ENCODE measurements at regions not wholly inside any gene's neighbourhood (a gene's known extent, or its start where the extent isn't known, plus 50 kb on each side); places are given as distances from the start of the nearest gene placed in this dataset.

DNA sequence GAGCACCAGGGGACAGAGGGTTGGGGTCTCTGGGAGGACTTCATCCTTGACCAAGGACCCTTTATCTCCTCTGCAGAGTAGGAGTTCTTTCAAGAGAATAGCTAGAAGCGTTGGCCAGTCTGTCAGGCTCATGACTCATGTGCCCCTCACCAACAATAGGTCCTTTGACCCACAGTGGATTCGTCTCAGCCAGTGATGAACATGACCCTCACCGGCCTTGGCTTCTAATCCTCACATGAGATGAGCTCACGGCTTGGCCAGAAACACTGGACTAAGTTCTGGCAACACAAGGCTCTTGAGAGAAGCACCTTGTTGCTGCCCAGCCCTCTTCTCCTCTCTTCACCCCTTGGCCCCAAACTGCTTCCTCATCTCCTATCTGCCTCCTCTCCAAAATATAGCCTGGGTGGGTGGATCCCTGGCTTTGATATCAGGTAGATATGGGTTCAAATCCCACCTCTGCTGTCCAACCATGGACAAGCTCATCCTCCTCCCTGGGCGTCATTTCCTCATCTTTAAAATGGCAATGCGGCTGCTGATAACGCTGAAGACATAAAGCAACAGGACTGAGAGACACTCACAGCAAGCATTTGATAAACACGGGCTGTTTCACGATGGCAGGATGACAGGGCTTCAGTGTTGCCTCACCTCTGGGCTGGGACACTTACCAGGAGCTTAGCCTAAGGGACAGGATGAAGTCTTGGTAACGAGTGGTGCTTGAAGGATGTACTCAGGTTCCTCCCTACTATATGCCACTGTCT, 446.7 kb upstream of the PROK2 start:
- no peak overlapping the region for H3K9ac ChIP-seq (ENCODE audit: low read depth, low read length)
- no peak overlapping the region for H3K4me3 ChIP-seq (ENCODE audit: low read length)
- no peaks in the 10 kb centered on the region for H3K27me3 ChIP-seq (ENCODE audit: insufficient read depth, low read length)
- H3K36me3 ChIP-seq (ENCODE audit: insufficient read depth, low read depth, low read length), result no peaks in the 10 kb centered on the region
- H3K4me1 ChIP-seq (ENCODE audit: insufficient read depth, low read length), result no peaks in the 10 kb centered on the region
- no peaks in the 10 kb centered on the region for H3K9me3 ChIP-seq (ENCODE audit: insufficient read depth, low read depth, low read length)
- no peak overlapping the region for H3K27ac ChIP-seq (ENCODE audit: low read length)

DNA sequence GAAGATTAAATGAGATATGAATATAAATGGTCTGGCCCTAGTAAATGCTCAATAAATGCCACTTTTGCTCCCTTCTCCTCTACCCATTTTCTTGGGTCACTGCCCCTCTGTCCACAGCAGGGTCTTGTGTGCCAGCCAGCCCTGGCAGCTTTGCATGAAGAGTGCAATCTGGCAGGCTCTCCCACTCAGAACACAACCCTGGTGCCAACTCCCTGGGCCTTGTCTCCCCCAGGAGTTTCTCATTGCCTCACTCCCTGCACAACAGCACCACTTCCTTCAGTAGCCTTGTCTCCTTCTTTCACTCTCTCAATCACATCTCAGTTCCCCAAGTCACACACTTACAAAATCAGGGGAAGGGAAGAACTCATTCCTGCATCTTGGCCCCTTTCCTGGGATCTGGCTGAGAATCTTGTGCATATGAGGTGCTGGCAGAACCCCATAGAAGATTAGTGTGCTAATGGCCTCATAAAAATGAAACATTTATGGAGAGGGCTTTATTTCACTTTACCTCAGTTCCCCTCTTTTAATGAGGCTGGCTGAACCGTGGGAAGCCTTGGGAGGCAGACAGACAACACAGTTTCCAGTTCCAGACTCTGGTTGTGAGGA, 445.9 kb upstream of the PROK2 start:
- Histone ChIP-seq H3K36me3 (ENCODE audit: insufficient read depth, low read depth, low read length) (no peaks in the 10 kb centered on the region), H3K4me3 (ENCODE audit: low read length) (no peak overlapping the region), H3K27ac (ENCODE audit: low read length) (no peak overlapping the region), H3K4me1 (ENCODE audit: insufficient read depth, low read length) (no peaks in the 10 kb centered on the region), H3K9ac (ENCODE audit: low read depth, low read length) (no peak overlapping the region), H3K27me3 (ENCODE audit: insufficient read depth, low read length) (no peaks in the 10 kb centered on the region), H3K9me3 (ENCODE audit: insufficient read depth, low read depth, low read length) (peaks cover 7% of the 10 kb centered on the region; the same call in 1 of the 2 replicates)

DNA sequence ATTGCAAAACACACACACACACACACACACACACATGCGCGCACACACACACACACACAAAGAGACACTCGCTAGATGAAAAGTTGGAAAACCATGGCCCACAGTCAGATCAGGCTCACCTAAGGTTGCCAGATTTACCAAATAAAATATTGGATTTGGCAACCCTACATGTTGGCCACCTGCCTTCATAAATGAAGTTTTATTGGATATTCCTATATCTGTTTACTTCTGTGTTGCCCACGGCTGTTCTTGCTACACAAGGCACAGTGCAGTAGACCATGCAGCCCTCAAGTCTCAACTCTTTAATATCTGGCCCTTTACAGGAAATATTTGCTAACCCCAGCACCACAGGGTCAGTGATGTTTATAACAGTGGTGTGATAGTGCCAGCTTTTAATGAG, 445.0 kb upstream of the PROK2 start:
- Histone ChIP-seq H3K27ac (ENCODE audit: low read length) (no peak overlapping the region), H3K9ac (ENCODE audit: low read depth, low read length) (no peak overlapping the region), H3K36me3 (ENCODE audit: insufficient read depth, low read depth, low read length) (no peaks in the 10 kb centered on the region), H3K4me3 (ENCODE audit: low read length) (no peak overlapping the region), H3K27me3 (ENCODE audit: insufficient read depth, low read length) (no peaks in the 10 kb centered on the region), H3K9me3 (ENCODE audit: insufficient read depth, low read depth, low read length) (peaks cover 16% of the 10 kb centered on the region), H3K4me1 (ENCODE audit: insufficient read depth, low read length) (no peaks in the 10 kb centered on the region)

DNA sequence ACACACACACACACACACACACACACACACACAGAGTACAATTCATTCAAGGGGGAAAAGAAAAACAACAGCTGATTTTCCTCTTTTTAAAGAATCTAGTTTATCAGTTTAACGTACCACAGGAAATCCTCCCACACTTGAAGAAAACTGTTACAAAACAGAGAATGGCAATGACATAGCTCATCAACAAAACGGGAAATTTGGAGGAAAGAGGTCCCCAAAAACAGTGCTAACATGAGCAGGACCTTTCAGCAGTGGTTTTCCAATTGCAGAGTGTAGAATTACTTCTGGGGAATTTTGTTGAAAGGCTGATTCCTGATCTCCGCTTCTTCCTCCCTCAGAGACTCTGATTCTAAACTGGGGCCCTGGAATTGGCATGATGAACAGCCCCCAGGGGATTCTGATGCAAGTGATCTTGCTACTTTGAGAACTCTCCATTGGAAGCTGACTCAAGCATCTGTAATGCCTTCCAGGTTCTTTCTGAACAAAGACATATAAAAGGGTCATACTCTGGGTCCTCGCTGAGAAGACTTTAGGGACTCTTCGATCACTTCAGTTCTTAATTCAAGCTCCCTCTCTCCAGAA, 442.6 kb upstream of the PROK2 start:
- Histone ChIP-seq H3K27me3 (ENCODE audit: insufficient read depth, low read length) (no peaks in the 10 kb centered on the region), H3K36me3 (ENCODE audit: insufficient read depth, low read depth, low read length) (no peaks in the 10 kb centered on the region), H3K9me3 (ENCODE audit: insufficient read depth, low read depth, low read length) (peaks cover 31% of the 10 kb centered on the region), H3K27ac (ENCODE audit: low read length) (no peak overlapping the region), H3K4me3 (ENCODE audit: low read length) (no peak overlapping the region), H3K9ac (ENCODE audit: low read depth, low read length) (no peak overlapping the region), H3K4me1 (ENCODE audit: insufficient read depth, low read length) (no peaks in the 10 kb centered on the region)

DNA sequence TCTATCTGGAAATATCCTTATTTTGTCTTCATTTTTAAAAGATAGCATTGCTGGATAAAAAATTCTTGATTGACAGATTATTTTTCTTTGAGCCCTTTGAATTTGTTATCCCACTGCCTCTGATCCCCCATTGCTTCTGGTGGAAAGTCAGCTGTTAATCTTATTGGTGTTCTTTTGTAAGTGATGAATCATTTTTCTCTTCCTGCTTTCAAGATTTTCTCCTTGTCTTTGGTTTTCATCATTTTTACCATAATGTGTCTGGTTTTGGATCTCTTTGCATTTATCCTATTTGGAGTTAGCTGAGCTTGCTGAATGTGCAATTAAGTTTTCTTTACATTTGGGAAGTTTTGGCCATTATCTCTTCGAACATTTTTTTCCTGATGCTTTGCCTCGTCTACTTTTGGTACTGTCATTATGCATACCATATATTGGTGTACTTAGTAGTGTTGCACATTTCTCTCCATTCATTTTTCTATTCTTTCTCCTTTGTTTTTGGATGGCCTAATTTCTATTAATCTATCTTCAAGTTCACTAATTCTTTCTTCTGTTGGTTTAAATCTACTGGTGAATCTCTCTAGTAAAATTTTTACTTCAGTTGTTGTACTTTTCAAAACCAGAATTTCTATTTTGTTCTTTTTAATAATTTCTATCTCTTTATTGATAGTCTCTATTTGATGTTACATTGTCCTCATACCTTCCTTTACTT, 440.0 kb upstream of the PROK2 start:
- H3K4me3 ChIP-seq (ENCODE audit: low read length), result no peak overlapping the region
- no peaks in the 10 kb centered on the region for H3K4me1 ChIP-seq (ENCODE audit: insufficient read depth, low read length)
- H3K27ac ChIP-seq (ENCODE audit: low read length), result no peak overlapping the region
- H3K9me3 ChIP-seq (ENCODE audit: insufficient read depth, low read depth, low read length), result peaks cover 31% of the 10 kb centered on the region
- H3K9ac ChIP-seq (ENCODE audit: low read depth, low read length), result no peak overlapping the region
- H3K36me3 ChIP-seq (ENCODE audit: insufficient read depth, low read depth, low read length), result no peaks in the 10 kb centered on the region
- H3K27me3 ChIP-seq (ENCODE audit: insufficient read depth, low read length), result no peaks in the 10 kb centered on the region

DNA sequence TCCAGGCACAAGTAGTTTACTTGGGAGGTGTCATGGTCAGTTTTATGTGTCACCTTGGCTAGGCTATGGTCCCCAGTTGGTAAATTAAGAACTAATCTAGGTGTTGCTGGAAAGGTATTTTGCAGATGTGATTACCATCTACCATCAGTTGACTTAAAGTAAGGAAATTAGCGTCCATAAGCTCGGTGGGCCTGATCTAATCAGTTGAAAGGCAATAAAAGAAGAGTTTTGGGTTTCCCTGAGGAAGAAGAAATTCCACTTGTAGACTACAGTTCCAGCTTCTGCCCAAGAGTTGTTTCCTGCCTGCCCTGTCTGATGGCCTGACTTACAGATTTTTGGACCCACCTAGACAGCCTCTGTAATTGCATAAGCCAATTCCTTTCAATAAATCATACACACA, 438.7 kb upstream of the PROK2 start:
- Histone ChIP-seq H3K36me3 (ENCODE audit: insufficient read depth, low read depth, low read length) (no peaks in the 10 kb centered on the region), H3K9me3 (ENCODE audit: insufficient read depth, low read depth, low read length) (peaks cover 31% of the 10 kb centered on the region), H3K27me3 (ENCODE audit: insufficient read depth, low read length) (no peaks in the 10 kb centered on the region), H3K9ac (ENCODE audit: low read depth, low read length) (no peak overlapping the region), H3K4me3 (ENCODE audit: low read length) (no peak overlapping the region), H3K27ac (ENCODE audit: low read length) (no peak overlapping the region), H3K4me1 (ENCODE audit: insufficient read depth, low read length) (no peaks in the 10 kb centered on the region)

DNA sequence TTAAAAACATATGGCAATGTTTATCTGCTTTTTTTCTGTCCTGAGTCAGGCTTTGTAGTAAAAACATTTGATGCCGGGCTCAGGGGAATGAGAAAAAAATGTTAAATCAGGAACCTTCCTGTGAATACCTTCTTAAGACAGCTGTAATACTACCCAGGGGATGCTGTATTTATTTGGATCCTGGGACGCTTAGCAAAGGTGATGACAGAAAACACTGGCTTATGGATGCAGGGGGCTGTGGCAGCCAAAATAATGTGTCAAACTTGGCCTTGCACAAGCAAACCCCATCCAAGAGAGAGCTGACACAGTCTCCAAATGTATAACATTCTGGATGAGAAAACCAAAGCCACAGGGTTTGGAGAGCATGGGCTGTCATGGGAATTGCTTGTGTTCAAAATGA, 438.2 kb upstream of the PROK2 start:
- no peak overlapping the region for H3K27ac ChIP-seq (ENCODE audit: low read length)
- no peak overlapping the region for H3K9ac ChIP-seq (ENCODE audit: low read depth, low read length)
- no peak overlapping the region for H3K4me3 ChIP-seq (ENCODE audit: low read length)

DNA sequence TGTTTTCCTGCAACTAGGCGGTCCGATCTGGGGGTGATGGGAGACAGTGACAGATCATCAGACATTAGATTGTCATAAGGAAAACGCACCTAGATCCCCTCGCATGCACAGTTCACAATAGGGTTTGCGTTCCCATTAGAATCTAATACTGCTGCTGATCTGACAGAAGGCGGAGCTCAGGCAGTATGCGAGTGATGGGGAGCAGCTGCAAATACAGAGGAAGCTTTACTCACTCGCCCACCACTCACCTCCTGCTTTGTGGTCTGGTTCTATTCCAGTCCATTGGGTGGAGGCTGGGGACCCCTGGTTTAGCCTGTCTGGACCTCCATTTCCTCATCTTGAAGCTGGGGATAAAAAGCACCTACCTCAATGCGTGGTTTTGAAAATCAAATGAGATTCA, 437.5 kb upstream of the PROK2 start:
- Histone ChIP-seq H3K36me3 (ENCODE audit: insufficient read depth, low read depth, low read length) (no peaks in the 10 kb centered on the region), H3K27ac (ENCODE audit: low read length) (no peak overlapping the region), H3K9me3 (ENCODE audit: insufficient read depth, low read depth, low read length) (peaks cover 31% of the 10 kb centered on the region), H3K9ac (ENCODE audit: low read depth, low read length) (no peak overlapping the region), H3K27me3 (ENCODE audit: insufficient read depth, low read length) (no peaks in the 10 kb centered on the region), H3K4me3 (ENCODE audit: low read length) (no peak overlapping the region), H3K4me1 (ENCODE audit: insufficient read depth, low read length) (no peaks in the 10 kb centered on the region)

More for the DNA sequence above, 438.2 kb upstream of the PROK2 start:
- Histone ChIP-seq H3K9me3 (ENCODE audit: insufficient read depth, low read depth, low read length) (peaks cover 31% of the 10 kb centered on the region), H3K36me3 (ENCODE audit: insufficient read depth, low read depth, low read length) (no peaks in the 10 kb centered on the region), H3K27me3 (ENCODE audit: insufficient read depth, low read length) (no peaks in the 10 kb centered on the region), H3K4me1 (ENCODE audit: insufficient read depth, low read length) (no peaks in the 10 kb centered on the region)

DNA sequence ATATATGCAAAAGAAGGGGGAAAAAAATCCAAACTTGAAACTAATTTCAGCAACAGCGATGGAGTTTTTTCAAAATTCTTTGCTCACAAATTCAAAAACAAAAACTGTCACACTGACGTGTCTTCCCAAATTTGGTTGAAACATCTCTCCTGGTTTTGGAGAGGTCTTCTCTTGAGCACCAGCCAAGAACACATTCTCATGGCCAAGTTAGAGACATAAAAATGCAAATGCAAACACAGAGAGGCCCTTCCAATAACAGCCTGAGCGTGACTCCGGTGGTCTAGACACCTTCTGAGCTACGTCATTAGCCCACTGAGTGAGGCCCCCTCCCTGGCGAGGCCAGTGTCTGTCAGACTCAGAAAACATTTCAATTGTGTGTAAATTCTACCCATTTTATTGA, 436.0 kb upstream of the PROK2 start:
- H3K27me3 ChIP-seq (ENCODE audit: insufficient read depth, low read length), result no peaks in the 10 kb centered on the region
- no peaks in the 10 kb centered on the region for H3K36me3 ChIP-seq (ENCODE audit: insufficient read depth, low read depth, low read length)
- no peak overlapping the region for H3K4me3 ChIP-seq (ENCODE audit: low read length)
- no peak overlapping the region for H3K27ac ChIP-seq (ENCODE audit: low read length)
- H3K9me3 ChIP-seq (ENCODE audit: insufficient read depth, low read depth, low read length), result peaks cover 24% of the 10 kb centered on the region
- no peaks in the 10 kb centered on the region for H3K4me1 ChIP-seq (ENCODE audit: insufficient read depth, low read length)
- H3K9ac ChIP-seq (ENCODE audit: low read depth, low read length), result no peak overlapping the region

DNA sequence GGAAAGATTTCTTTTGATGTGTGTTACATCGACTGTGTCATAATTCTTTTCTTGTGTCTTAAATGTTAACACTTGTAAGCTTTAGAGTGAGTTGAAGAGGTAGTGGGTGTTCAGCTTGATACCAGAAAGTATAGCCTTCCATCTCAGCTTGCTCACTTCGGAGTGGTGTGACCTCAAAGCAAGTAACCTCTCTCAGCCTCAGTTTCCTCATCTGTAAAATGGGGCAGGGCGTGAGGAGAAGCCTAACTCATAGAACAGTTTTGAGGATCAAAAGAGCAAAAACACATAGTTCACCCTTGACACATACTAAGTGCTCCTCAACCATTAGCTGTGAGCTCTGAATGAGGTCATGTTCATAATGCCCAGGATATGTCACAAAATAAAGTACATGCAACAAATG, 434.8 kb upstream of the PROK2 start:
- Histone ChIP-seq H3K9ac (ENCODE audit: low read depth, low read length) (no peak overlapping the region), H3K4me1 (ENCODE audit: insufficient read depth, low read length) (no peaks in the 10 kb centered on the region), H3K9me3 (ENCODE audit: insufficient read depth, low read depth, low read length) (peaks cover 12% of the 10 kb centered on the region; the same call in 1 of the 2 replicates), H3K27ac (ENCODE audit: low read length) (no peak overlapping the region), H3K27me3 (ENCODE audit: insufficient read depth, low read length) (no peaks in the 10 kb centered on the region), H3K4me3 (ENCODE audit: low read length) (no peak overlapping the region), H3K36me3 (ENCODE audit: insufficient read depth, low read depth, low read length) (no peaks in the 10 kb centered on the region)

DNA sequence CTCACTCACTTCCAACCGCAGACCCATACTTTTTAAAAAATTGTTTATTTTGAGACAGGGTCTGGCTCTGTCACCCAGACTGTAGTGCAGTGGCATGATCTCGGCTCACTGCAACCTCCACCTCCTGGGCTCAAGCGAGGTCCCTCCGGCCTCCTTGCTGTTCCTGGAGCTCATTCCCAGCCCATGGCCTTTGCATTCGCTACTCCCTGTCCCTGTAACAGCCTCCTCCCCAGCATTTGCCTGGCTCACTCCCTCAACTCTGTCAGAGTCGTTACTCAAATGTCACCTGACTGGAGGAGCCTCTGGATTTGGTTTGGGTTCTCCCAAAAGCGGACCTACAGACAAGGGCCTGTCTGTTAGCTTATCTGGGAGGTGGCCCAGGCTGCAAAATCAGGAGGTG, 432.6 kb upstream of the PROK2 start:
- Histone ChIP-seq H3K27ac (ENCODE audit: low read length) (no peak overlapping the region), H3K9me3 (ENCODE audit: insufficient read depth, low read depth, low read length) (no peaks in the 10 kb centered on the region), H3K4me1 (ENCODE audit: insufficient read depth, low read length) (no peaks in the 10 kb centered on the region), H3K9ac (ENCODE audit: low read depth, low read length) (no peak overlapping the region), H3K4me3 (ENCODE audit: low read length) (no peak overlapping the region), H3K36me3 (ENCODE audit: insufficient read depth, low read depth, low read length) (no peaks in the 10 kb centered on the region), H3K27me3 (ENCODE audit: insufficient read depth, low read length) (no peaks in the 10 kb centered on the region)
